AG08396 (cell line): ENCODE measurements at regions not wholly inside any gene's neighbourhood (a gene's known extent, or its start where the extent isn't known, plus 50 kb on each side); places are given as distances from the start of the nearest gene placed in this dataset.
A peak's percentile ranks its signal among the peaks of the same experiment; 100 is the strongest.
"Not testable (repeated sequence)": the region's sequence is repeated elsewhere in the genome, so short reads cannot be mapped to it uniquely, and the experiment has no call there.

Experiments used
- DNase-seq: peaks from one replicate; pipeline ENCODE4 v3.0.0; 2012; ENCODE audit warnings: low spot score, mixed read lengths

DNA sequence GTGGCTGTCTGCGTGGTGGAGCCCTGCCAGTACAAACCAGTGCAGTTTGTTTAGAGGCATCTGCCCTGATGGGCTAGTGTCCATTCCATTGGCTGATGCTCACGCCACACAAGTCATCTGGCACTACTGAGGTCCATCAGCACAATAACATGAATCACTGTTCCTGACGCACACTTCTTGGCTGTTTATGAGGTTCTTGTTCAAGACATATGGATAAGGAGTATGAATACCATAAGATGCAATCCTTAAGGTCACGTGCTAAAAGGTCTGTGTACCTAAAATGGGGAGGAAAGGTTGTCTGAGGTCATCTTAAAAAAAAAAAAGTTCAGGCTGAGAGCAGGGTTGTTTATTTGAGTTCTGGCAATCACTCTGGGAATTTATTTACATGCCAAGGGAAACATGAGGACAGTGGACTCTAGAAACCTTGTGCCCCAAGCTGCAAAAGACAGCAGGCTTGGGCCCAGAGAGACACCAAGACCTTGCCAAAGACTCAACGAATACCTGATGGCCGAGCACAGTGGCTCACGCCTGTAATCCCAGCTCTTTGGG is 54.1 kb upstream of the SHLD1 start:
- DNase-seq = peak; percentile 90

- no peak for DNase-seq
These were observed 58.1 kb upstream of the SHLD1 start for GRCh38 chr20:5691918-5692618.

- no peak for DNase-seq
These were observed 60.7 kb upstream of the SHLD1 start for GRCh38 chr20:5689463-5689862.

GRCh38 chr20:5688431-5688972 is 61.7 kb upstream of the SHLD1 start:
- DNase-seq = no peak

DNA sequence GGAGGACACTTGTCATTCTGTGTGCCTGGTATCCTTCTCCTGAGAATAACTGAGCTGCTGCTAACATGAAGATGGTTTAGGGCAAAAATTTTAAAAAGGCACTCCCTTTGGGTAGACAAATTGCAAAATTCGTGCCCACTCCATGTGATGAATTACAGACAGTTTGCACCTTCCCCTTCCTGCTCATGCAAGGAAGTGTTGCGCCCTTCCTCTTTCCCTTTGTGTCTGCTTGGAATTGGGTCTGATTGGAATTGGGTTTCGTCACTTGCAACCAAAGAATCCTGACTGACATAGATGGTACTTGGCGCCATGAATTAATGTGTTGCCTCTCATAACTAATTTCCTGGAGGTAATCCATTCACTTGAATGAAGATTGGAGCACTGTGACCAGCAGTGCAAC is 62.3 kb upstream of the SHLD1 start:
- no peak for DNase-seq

GRCh38 chr20:5686384-5687105 is 63.7 kb upstream of the SHLD1 start:
- no peak for DNase-seq

DNA sequence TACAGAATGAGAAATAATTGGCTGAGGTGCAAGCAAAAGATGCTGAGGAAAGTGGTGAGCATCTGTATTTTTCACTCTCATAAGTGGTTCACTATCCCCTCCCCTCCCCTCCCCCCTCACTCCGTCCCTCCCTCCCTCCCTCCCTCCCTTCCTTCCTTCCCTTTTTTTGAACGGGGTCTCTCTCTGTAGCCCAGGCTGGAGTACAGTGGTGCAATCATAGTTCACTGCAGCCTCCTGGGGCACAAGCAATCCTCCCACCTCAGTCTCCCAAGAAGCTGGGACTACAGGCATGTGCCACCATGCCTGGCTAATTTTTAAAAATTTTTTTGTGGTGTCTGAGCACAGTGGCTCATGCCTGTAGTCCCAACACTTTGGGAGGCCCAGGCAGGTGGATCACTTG is 67.6 kb upstream of the SHLD1 start:
- DNase-seq = not testable (repeated sequence)

DNA sequence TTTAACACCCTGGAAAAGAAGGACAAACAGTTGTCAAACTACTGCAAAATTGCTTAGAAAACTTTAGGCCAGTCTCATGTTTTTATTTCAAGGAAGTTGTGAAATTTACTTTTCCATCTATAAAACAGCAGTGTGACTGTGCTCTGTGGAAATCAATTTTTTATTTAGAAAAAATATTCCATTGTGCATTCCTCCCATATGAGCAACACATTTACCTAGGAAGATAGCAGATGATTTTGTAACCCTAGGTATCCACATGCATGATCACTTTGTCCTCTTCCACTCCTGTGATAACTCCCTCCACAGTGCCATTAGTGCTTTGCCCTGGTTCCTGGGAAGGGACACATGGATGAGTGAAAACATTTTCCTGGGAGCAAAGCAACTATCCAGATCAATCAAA is 69.4 kb upstream of the GPCPD1 start:
- DNase-seq = no peak

- no peak for DNase-seq
These were observed 68.0 kb upstream of the GPCPD1 start for GRCh38 chr20:5678777-5679176.

- DNase-seq = not testable (repeated sequence)
These were observed 67.1 kb upstream of the GPCPD1 start for GRCh38 chr20:5677944-5678343.

- no peak for DNase-seq
These were observed 66.6 kb upstream of the GPCPD1 start for GRCh38 chr20:5677389-5677788.

DNA sequence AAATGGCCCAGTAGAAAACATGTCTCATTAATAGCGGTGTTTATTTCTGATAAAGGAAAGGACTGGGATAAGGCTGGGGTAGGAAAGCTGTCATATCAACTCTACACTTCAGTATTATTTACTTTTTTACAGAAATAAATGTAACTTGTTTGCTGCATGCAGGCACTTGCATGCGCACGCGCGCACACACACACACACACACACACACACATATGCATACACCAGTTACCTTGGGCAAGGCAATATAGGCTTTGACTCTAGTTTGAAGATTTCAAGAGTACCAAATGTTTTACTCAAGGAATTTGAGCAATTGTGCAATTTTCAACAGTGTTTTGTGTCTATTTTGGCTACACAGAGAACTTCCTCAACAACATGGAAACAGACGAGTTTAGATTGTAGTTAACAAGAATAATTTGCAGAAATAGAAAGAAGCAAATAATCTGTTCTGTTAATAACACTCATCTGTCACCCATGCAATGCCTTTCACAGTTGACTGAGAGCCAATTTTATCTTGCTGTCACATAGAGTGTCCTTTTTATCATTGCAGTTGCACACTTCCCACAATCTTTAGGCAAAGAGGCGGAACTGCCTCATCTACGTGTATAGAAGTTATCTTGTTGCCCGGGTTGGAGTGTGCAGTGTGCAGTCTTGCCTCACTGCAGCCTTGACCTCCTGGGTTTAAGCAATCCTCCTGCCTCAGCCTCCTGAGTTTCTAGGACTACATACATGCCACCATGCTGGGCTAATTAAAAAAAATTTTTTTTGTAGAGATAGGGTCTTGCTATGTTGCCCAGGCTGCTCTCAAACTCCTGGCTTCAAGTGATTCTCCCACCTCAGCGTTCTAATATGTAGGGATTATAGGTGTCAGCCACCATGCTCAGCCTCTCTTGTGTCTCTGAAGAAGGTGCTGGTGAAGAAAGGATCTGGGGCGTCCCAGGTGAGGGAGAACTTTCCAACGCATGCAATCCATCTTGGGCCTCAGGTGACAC is 64.6 kb upstream of the GPCPD1 start:
- no peak for DNase-seq

GRCh38 chr20:5674176-5674660 is 63.4 kb upstream of the GPCPD1 start:
- no peak for DNase-seq

GRCh38 chr20:5670874-5671273 is 60.1 kb upstream of the GPCPD1 start:
- DNase-seq = no peak

DNA sequence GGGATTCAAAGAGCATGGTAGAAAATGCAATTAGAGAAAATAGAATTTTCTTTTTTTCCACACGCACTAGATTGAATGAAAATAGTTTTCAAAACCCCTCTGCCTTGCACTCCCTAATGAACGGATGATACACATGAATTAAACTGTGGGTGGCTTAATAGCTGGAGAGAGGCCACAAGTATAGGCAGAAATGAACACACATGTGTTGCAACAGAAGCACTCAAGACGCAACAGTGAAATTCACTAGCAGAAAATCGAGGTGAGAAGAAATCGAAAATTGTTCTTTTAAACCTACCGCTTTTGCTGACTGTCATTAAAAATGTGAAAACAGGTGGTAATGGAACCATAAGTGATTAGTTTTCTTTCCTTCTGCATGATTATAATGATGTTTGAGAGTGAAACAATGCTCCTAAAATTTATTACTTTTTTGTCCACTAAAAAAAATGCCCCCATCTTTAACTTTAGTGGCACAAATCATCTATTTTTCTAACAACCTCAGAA is 59.3 kb upstream of the GPCPD1 start:
- no peak for DNase-seq

GRCh38 chr20:5668529-5668868 is 57.7 kb upstream of the GPCPD1 start:
- DNase-seq = no peak

DNA sequence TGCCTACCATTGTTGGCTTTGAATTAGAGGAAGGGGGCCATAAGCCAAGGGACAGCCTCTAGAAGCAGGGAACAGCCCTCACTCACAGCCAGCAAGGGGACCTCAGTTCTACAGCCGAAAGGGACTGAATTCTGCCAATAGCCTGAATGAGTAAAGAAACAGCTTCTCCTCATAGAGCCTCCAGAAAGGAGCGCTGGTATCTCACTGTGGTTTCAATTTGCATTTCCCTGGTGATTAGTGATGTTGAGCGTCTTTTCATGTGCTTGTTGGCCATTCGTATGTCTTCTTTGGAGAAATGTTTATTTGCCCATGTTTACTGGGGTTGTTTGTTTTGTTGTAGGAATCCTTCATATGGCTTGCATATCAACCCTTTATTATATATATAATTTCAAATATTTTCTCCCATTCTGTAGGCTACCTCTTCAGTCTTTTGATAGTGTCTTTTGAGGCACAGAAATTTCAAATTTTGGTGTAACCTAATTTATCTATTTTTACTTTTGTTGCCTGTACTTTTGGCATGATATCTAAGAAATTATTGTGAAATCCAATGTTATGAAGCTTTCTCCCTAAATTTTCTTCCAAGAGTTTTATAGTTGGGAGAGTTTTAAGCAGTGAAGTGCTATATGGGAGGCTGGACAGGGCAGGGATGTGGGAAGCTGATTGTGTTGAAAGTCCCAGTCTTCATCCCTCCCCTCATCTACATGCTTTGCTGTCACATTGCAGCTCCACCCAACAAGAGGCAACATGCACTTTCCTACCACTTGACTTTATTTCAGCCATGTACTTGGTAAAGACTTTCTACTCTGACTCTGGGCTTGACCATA is 57.1 kb upstream of the GPCPD1 start:
- DNase-seq = no peak

DNA sequence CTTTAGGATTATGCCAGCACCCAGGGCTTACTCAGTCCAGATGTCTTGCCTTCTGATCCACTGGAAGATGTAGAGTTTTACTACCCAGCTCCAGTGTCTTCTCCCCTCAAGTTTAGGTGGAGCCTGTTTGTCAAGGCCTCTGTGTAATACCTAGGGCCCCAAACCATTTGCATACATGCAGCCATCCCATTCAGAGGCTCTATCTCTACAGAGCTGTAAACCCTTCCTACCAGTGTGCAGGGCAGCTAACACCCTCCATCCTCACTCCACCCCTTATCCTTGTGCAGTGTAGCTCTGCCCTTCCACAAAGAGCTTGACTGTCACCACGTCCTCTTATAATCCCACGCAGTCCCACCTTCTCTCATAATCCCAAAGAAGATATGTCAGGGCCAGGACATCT is 54.6 kb upstream of the GPCPD1 start:
- DNase-seq = no peak

DNA sequence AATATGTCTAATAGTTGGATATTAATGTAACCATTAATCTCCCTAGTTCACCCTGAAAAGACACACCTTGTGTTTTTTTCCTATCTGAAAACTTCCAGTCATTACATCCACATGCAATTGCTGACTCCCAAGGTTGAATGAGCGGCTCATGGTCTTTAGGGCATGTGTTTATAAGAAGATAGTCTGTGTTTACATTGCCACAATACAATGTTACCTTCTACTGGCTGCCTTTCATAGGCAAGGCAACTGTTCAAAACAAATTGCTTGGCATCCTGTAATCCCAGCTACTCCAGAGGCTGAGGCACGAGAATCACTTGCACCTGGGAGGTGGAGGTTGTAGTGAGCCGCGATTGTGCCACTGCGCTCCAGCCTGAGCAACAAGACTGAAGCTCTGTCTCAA is 52.6 kb upstream of the GPCPD1 start:
- DNase-seq = no peak

- no peak for DNase-seq
These were observed 52.0 kb upstream of the GPCPD1 start for GRCh38 chr20:5662769-5663168.

DNA sequence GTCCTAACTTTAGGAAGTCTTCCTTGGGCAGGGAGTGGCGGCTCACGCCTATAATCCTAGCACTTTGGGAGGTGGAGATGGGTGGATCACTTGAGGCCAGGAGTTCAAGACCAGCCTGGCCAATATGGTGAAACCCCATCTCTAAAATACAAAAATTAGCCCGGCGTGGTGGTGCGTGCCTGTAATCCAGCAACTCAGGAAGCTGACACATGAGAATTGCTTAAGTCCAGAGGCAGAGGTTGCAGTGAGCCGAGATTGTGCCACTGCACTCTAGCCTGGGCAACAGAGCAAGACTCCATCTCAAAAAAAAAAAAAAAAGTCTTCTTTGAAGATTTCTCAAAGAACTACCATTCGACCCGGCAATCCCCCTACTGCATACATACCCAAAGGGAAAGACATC is 50.0 kb upstream of the GPCPD1 start:
- DNase-seq = not testable (repeated sequence)
